Panc1 (cell line): ENCODE measurements at regions not wholly inside any gene's neighbourhood (a gene's known extent, or its start where the extent isn't known, plus 50 kb on each side); places are given as distances from the start of the nearest gene placed in this dataset.

Experiments used
- CTCF ChIP-seq: fragments of 450-650 bp; IDR thresholded peaks from 2 replicates; pipeline ENCODE4 v1.5.1; 2017; ENCODE audit warnings: mild to moderate bottlenecking
- POLR2AphosphoS5 ChIP-seq: IDR thresholded peaks from 2 replicates; pipeline ENCODE4 v1.6.1; 2012; ENCODE audit warnings: mild to moderate bottlenecking, low read depth, low read length, moderate library complexity
- REST ChIP-seq, 2 experiments: IDR thresholded peaks; 2 replicates each; pipeline ENCODE4 v1.6.1; 2011 to 2012; ENCODE audit warnings: low read depth in 2 of 2, control low read depth in 1 of 2, low read length in 1 of 2, mild to moderate bottlenecking in 1 of 2, moderate library complexity in 1 of 2; ENCODE audit not compliant: insufficient read depth in 1 of 2
- SIN3A ChIP-seq: IDR thresholded peaks from 2 replicates; pipeline ENCODE4 v1.6.1; 2012; ENCODE audit warnings: low read depth, mild to moderate bottlenecking, low read length, moderate library complexity, borderline replicate concordance; ENCODE audit not compliant: insufficient read depth
- TCF7L2 ChIP-seq: IDR thresholded peaks from 2 replicates; pipeline ENCODE4 v1.6.1; 2011; ENCODE audit warnings: mild to moderate bottlenecking, low read depth, low read length, inconsistent platforms

GRCh38 chr3:193868590-193868989 lies 267.4 kb upstream of the HES1 start:
- TF ChIP-seq REST (IDR thresholded peaks at IDR 0.05; ENCODE audit: insufficient read depth in 1 of 2, low read depth in 2 of 2, low read length in 1 of 2) (no peak), CTCF (no peak), SIN3A (no peak), TCF7L2 (no peak), POLR2AphosphoS5 (no peak)
